GM23338 (cell line): ENCODE measurements at regions not wholly inside any gene's neighbourhood (a gene's known extent, or its start where the extent isn't known, plus 50 kb on each side); places are given as distances from the start of the nearest gene placed in this dataset.

Source experiments
- ATAC-seq: fragments of 200-7000 bp; cut with Tn5 transposase; 3 replicates; pipeline ENCODE4 v1.9.1; 2020
- DNase-seq: peaks from one replicate; pipeline ENCODE4 v3.0.0-alpha.2; 2015; ENCODE audit warnings: low spot score
- H2AFZ ChIP-seq: fragments of 200-600 bp; sonication (generic); 2 replicates; pipeline ENCODE4 v1.8.0; 2016; ENCODE audit warnings: antibody characterized with exemption, mild to moderate bottlenecking, moderate library complexity
- H3F3A ChIP-seq: fragments of 200-600 bp; sonication (generic); replicated peaks from 2 replicates; pipeline ENCODE4 v1.8.0; 2017; ENCODE audit warnings: antibody characterized with exemption, mixed run types, low read depth
- H3K27ac ChIP-seq: fragments of 200-600 bp; sonication (generic); 2 replicates; pipeline ENCODE4 v1.6.1; 2016; ENCODE audit warnings: low read depth
- H3K27me3 ChIP-seq: fragments of 200-600 bp; sonication (generic); 2 replicates; pipeline ENCODE4 v1.8.0; 2016; ENCODE audit warnings: mild to moderate bottlenecking, mixed run types, moderate library complexity; ENCODE audit not compliant: insufficient read depth
- H3K36me3 ChIP-seq: fragments of 200-600 bp; sonication (generic); 2 replicates; pipeline ENCODE4 v1.8.0; 2016; ENCODE audit warnings: mild to moderate bottlenecking; ENCODE audit not compliant: insufficient read depth
- H3K4me1 ChIP-seq: fragments of 200-600 bp; sonication (generic); 2 replicates; pipeline ENCODE4 v1.8.0; 2016; ENCODE audit warnings: mild to moderate bottlenecking, moderate library complexity; ENCODE audit not compliant: insufficient read depth
- H3K4me2 ChIP-seq: fragments of 200-600 bp; sonication (generic); 2 replicates; pipeline ENCODE4 v1.7.1; 2017; ENCODE audit warnings: mixed run types
- H3K4me3 ChIP-seq: fragments of 200-600 bp; sonication (generic); 2 replicates; pipeline ENCODE4 v1.6.1; 2016; ENCODE audit warnings: mixed run types
- H3K79me2 ChIP-seq: fragments of 200-600 bp; sonication (generic); replicated peaks from 2 replicates; pipeline ENCODE4 v1.8.0; 2017; ENCODE audit warnings: mild to moderate bottlenecking; ENCODE audit not compliant: insufficient read depth
- H3K9me2 ChIP-seq: fragments of 200-600 bp; sonication (generic); 2 replicates; pipeline ENCODE4 v1.8.0; 2017; ENCODE audit not compliant: insufficient read depth
- H4K20me1 ChIP-seq: fragments of 200-600 bp; sonication (generic); replicated peaks from 2 replicates; pipeline ENCODE4 v1.8.0; 2017; ENCODE audit warnings: mild to moderate bottlenecking; ENCODE audit not compliant: insufficient read depth
- H3K27ac Mint-ChIP-seq: 2 replicates; pipeline ENCODE4 v1.8.0; 2020; ENCODE audit warnings: inconsistent platforms, mild to moderate bottlenecking, moderate library complexity, mixed read lengths
- H3K27me3 Mint-ChIP-seq: 3 replicates; pipeline ENCODE4 v1.8.0; 2022; ENCODE audit warnings: low read depth, mild to moderate bottlenecking, moderate library complexity, mixed read lengths, inconsistent platforms; ENCODE audit not compliant: insufficient read depth, poor library complexity
- H3K36me3 Mint-ChIP-seq: 3 replicates; pipeline ENCODE4 v1.8.0; 2021; ENCODE audit warnings: low read depth, mild to moderate bottlenecking, inconsistent platforms, moderate library complexity, mixed read lengths
- H3K4me1 Mint-ChIP-seq: 3 replicates; pipeline ENCODE4 v1.8.0; 2020; ENCODE audit warnings: mild to moderate bottlenecking, inconsistent platforms, mixed read lengths
- H3K4me3 Mint-ChIP-seq: 3 replicates; pipeline ENCODE4 v1.8.0; 2021; ENCODE audit warnings: moderate library complexity, mild to moderate bottlenecking, inconsistent platforms, mixed read lengths
- H3K9me3 Mint-ChIP-seq: 3 replicates; pipeline ENCODE4 v1.8.0; 2020; ENCODE audit warnings: moderate library complexity, mild to moderate bottlenecking, inconsistent platforms, mixed read lengths
- CREB1 ChIP-seq: fragments of 250-450 bp; sonication (Bioruptor Pico); IDR thresholded peaks from 2 replicates; pipeline ENCODE4 v1.5.0; 2020; ENCODE audit warnings: low read depth, mild to moderate bottlenecking, moderate library complexity
- EZH2 ChIP-seq: fragments of 200-600 bp; sonication (generic); IDR thresholded peaks from one replicate; pipeline ENCODE4 v1.8.0; 2017; ENCODE audit warnings: antibody characterized with exemption, mild to moderate bottlenecking, low read depth; ENCODE audit not compliant: unreplicated experiment
- JUNB ChIP-seq: IDR thresholded peaks from one replicate; pipeline ENCODE4 v1.6.1; 2016; ENCODE audit warnings: antibody characterized with exemption; ENCODE audit not compliant: unreplicated experiment
- NANOG ChIP-seq: IDR thresholded peaks from 2 replicates; pipeline ENCODE4 v1.6.1; 2016; ENCODE audit warnings: antibody characterized with exemption, borderline replicate concordance
- POLR2AphosphoS5 ChIP-seq: IDR thresholded peaks from 2 replicates; pipeline ENCODE4 v1.6.1; 2016; ENCODE audit warnings: antibody characterized with exemption, low read depth
- ZNF114 ChIP-seq: fragments of 250-450 bp; sonication (Bioruptor Pico); IDR thresholded peaks from 2 replicates; pipeline ENCODE4 v1.5.0; 2020; ENCODE audit warnings: mild to moderate bottlenecking, moderate library complexity
- ZNF331 ChIP-seq: fragments of 250-450 bp; sonication (Bioruptor Pico); IDR thresholded peaks from 2 replicates; pipeline ENCODE4 v1.5.0; 2020; ENCODE audit warnings: low read depth, mild to moderate bottlenecking, moderate library complexity
- TF ChIP-seq, protein P1 (sequence below): fragments of 250-450 bp; sonication (Bioruptor Pico); IDR thresholded peaks from 2 replicates; pipeline ENCODE4 v1.5.0; 2020; ENCODE audit warnings: mild to moderate bottlenecking, moderate library complexity
- TF ChIP-seq, protein P2 (sequence below), 2 experiments: fragments of 200-600 bp in 1 of 2; sonication (generic) in 1 of 2; conservative IDR thresholded peaks; 2 replicates each; pipeline versions ENCODE4 v1.5.1 to v1.6.1; 2016 to 2017; ENCODE audit warnings: antibody characterized with exemption in 2 of 2, low read depth in 2 of 2, mild to moderate bottlenecking in 2 of 2, moderate library complexity in 1 of 2
- TF ChIP-seq, protein P3 (sequence below): IDR thresholded peaks from 2 replicates; pipeline ENCODE4 v1.6.1; 2016; ENCODE audit warnings: antibody characterized with exemption
- TF ChIP-seq, protein P4 (sequence below): IDR thresholded peaks from one replicate; pipeline ENCODE4 v1.6.1; 2018; ENCODE audit warnings: antibody characterized with exemption; ENCODE audit not compliant: unreplicated experiment

DNA sequence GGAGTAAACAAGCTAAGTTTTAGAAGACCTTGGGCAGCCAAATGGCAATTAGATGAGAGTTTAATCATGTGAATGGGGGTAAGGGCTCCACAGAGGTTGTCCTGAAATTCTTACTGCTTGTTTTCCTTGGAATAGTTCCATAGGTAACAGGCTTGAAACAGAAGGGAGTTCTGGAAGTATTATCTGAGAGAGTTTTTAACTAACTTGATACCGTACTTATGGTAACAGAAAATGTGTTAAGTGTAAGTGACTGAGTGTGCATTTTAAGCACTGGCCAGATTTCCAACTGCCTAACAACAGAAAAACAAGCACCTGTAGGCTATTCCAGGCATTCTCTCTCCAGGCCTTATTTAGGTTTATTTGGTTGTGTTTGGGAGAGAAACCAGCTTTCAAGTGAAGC lies 414.6 kb upstream of the PDE3A start (continued):
- TF ChIP-seq, protein P1, sequence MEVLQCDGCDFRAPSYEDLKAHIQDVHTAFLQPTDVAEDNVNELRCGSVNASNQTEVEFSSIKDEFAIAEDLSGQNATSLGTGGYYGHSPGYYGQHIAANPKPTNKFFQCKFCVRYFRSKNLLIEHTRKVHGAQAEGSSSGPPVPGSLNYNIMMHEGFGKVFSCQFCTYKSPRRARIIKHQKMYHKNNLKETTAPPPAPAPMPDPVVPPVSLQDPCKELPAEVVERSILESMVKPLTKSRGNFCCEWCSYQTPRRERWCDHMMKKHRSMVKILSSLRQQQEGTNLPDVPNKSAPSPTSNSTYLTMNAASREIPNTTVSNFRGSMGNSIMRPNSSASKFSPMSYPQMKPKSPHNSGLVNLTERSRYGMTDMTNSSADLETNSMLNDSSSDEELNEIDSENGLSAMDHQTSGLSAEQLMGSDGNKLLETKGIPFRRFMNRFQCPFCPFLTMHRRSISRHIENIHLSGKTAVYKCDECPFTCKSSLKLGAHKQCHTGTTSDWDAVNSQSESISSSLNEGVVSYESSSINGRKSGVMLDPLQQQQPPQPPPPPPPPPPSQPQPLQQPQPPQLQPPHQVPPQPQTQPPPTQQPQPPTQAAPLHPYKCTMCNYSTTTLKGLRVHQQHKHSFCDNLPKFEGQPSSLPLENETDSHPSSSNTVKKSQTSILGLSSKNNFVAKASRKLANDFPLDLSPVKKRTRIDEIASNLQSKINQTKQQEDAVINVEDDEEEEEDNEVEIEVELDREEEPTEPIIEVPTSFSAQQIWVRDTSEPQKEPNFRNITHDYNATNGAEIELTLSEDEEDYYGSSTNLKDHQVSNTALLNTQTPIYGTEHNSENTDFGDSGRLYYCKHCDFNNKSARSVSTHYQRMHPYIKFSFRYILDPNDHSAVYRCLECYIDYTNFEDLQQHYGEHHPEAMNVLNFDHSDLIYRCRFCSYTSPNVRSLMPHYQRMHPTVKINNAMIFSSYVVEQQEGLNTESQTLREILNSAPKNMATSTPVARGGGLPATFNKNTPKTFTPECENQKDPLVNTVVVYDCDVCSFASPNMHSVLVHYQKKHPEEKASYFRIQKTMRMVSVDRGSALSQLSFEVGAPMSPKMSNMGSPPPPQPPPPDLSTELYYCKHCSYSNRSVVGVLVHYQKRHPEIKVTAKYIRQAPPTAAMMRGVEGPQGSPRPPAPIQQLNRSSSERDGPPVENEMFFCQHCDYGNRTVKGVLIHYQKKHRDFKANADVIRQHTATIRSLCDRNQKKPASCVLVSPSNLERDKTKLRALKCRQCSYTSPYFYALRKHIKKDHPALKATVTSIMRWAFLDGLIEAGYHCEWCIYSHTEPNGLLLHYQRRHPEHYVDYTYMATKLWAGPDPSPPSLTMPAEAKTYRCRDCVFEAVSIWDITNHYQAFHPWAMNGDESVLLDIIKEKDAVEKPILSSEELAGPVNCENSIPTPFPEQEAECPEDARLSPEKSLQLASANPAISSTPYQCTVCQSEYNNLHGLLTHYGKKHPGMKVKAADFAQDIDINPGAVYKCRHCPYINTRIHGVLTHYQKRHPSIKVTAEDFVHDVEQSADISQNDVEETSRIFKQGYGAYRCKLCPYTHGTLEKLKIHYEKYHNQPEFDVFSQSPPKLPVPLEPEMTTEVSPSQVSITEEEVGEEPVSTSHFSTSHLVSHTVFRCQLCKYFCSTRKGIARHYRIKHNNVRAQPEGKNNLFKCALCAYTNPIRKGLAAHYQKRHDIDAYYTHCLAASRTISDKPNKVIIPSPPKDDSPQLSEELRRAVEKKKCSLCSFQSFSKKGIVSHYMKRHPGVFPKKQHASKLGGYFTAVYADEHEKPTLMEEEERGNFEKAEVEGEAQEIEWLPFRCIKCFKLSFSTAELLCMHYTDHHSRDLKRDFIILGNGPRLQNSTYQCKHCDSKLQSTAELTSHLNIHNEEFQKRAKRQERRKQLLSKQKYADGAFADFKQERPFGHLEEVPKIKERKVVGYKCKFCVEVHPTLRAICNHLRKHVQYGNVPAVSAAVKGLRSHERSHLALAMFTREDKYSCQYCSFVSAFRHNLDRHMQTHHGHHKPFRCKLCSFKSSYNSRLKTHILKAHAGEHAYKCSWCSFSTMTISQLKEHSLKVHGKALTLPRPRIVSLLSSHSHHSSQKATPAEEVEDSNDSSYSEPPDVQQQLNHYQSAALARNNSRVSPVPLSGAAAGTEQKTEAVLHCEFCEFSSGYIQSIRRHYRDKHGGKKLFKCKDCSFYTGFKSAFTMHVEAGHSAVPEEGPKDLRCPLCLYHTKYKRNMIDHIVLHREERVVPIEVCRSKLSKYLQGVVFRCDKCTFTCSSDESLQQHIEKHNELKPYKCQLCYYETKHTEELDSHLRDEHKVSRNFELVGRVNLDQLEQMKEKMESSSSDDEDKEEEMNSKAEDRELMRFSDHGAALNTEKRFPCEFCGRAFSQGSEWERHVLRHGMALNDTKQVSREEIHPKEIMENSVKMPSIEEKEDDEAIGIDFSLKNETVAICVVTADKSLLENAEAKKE (CRISPR knock-in tag): no peak
- TF ChIP-seq JUNB: no peak

DNA sequence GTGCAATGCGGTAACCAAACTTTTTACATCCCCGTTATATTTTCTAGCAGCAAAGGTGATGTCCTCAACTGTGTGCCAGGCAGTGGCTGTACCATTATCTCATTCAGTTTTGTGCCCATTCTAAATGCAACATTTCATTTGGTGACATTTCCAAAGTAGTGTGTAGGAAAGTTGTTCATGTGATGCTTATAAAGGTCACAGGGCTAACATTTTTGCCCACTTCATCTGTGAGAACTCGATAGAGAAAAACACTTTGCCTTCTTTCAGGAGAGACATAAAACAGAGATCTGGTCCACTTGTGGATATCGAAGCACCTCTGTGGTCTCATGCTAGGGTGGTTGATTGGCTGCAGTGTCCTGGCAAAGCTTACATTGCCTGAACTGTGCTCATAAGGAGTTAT lies 414.2 kb upstream of the PDE3A start:
- no peaks in the 10 kb centered on the region for H3K4me1 Mint-ChIP-seq
- no peaks in the 10 kb centered on the region for H3K9me2 ChIP-seq
- ATAC-seq (no peak), DNase-seq (no peak)
- H3K36me3 Mint-ChIP-seq: no peaks in the 10 kb centered on the region
- no peak overlapping the region for H3K4me3 Mint-ChIP-seq
- no peak overlapping the region for H3K4me2 ChIP-seq
- no peak overlapping the region for H3K27ac ChIP-seq
- no peak overlapping the region for H2AFZ ChIP-seq
- no peaks in the 10 kb centered on the region for H3K79me2 ChIP-seq
- no peaks in the 10 kb centered on the region for H3F3A ChIP-seq
- no peaks in the 10 kb centered on the region for H3K27me3 Mint-ChIP-seq
- H3K4me3 ChIP-seq: no peak overlapping the region
- no peaks in the 10 kb centered on the region for H3K9me3 Mint-ChIP-seq
- H4K20me1 ChIP-seq: no peaks in the 10 kb centered on the region
- no peaks in the 10 kb centered on the region for H3K27me3 ChIP-seq
- H3K4me1 ChIP-seq: no peaks in the 10 kb centered on the region
- H3K36me3 ChIP-seq: no peaks in the 10 kb centered on the region
- H3K27ac Mint-ChIP-seq: no peak overlapping the region
- TF ChIP-seq ZNF114 (CRISPR knock-in tag) (no peak), EZH2 (no peak), NANOG (no peak), CREB1 (CRISPR knock-in tag) (no peak), ZNF331 (no peak), POLR2AphosphoS5 (no peak)
- TF ChIP-seq, protein P2, sequence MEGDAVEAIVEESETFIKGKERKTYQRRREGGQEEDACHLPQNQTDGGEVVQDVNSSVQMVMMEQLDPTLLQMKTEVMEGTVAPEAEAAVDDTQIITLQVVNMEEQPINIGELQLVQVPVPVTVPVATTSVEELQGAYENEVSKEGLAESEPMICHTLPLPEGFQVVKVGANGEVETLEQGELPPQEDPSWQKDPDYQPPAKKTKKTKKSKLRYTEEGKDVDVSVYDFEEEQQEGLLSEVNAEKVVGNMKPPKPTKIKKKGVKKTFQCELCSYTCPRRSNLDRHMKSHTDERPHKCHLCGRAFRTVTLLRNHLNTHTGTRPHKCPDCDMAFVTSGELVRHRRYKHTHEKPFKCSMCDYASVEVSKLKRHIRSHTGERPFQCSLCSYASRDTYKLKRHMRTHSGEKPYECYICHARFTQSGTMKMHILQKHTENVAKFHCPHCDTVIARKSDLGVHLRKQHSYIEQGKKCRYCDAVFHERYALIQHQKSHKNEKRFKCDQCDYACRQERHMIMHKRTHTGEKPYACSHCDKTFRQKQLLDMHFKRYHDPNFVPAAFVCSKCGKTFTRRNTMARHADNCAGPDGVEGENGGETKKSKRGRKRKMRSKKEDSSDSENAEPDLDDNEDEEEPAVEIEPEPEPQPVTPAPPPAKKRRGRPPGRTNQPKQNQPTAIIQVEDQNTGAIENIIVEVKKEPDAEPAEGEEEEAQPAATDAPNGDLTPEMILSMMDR (conservative IDR thresholded peaks at IDR 0.05; ENCODE audit: low read depth in 2 of 2): no peak
- TF ChIP-seq, protein P3, sequence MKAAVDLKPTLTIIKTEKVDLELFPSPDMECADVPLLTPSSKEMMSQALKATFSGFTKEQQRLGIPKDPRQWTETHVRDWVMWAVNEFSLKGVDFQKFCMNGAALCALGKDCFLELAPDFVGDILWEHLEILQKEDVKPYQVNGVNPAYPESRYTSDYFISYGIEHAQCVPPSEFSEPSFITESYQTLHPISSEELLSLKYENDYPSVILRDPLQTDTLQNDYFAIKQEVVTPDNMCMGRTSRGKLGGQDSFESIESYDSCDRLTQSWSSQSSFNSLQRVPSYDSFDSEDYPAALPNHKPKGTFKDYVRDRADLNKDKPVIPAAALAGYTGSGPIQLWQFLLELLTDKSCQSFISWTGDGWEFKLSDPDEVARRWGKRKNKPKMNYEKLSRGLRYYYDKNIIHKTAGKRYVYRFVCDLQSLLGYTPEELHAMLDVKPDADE: no peak
- TF ChIP-seq, protein P4, sequence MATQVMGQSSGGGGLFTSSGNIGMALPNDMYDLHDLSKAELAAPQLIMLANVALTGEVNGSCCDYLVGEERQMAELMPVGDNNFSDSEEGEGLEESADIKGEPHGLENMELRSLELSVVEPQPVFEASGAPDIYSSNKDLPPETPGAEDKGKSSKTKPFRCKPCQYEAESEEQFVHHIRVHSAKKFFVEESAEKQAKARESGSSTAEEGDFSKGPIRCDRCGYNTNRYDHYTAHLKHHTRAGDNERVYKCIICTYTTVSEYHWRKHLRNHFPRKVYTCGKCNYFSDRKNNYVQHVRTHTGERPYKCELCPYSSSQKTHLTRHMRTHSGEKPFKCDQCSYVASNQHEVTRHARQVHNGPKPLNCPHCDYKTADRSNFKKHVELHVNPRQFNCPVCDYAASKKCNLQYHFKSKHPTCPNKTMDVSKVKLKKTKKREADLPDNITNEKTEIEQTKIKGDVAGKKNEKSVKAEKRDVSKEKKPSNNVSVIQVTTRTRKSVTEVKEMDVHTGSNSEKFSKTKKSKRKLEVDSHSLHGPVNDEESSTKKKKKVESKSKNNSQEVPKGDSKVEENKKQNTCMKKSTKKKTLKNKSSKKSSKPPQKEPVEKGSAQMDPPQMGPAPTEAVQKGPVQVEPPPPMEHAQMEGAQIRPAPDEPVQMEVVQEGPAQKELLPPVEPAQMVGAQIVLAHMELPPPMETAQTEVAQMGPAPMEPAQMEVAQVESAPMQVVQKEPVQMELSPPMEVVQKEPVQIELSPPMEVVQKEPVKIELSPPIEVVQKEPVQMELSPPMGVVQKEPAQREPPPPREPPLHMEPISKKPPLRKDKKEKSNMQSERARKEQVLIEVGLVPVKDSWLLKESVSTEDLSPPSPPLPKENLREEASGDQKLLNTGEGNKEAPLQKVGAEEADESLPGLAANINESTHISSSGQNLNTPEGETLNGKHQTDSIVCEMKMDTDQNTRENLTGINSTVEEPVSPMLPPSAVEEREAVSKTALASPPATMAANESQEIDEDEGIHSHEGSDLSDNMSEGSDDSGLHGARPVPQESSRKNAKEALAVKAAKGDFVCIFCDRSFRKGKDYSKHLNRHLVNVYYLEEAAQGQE: no peak
